SKM-1 treated with dmso at 0.1 percent for 144 hours (cell line): ENCODE measurements at regions not wholly inside any gene's neighbourhood (a gene's known extent, or its start where the extent isn't known, plus 50 kb on each side); places are given as distances from the start of the nearest gene placed in this dataset.

ENCODE experiments used
- DNase-seq: peaks from one replicate; lab custom pipeline; 2025; ENCODE audit not compliant: unreplicated experiment; lab: John Stamatoyannopoulos, UW

GRCh38 chr2:5370158-5370557, 322.0 kb upstream of the SOX11 start:
- no peak for DNase-seq

DNA sequence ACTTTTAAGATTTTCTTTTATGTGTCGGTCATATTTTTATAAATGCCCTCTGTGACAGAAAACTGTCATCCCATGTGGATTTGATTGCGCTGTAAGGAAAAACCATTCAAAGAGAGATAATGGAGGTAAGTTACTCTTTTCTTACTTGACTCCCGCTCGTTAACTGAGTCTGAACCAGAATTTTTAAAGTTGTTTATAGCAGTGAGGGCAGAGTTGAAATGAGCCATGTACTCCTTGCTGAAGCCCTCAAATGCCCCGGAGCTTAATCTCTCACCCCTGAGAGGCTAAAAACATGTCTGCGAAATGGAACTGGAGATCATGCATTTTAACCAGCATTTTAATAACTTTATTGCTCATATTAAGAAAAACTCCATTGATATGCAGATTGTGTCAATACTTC, 320.0 kb upstream of the SOX11 start:
- no peak for DNase-seq

DNA sequence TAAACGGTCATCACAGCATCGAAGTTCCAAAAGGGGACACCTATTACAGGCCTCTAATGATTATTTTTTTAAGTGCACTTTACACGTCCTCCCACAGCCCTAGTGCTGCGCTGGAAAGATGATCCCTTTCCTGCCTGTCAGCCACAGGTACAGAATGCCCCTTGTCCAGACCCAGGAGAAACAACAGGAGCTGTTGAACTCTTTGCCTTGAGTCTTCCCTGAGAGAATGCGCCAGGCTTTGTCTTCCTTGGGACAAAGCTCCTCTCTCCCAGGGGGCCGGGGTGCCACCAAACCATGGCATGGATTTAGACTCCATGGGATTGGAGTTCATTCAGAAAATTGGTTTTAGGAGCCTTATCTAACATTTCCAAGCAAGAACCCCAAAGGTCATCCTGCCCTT, 319.0 kb upstream of the SOX11 start:
- no peak for DNase-seq

DNA sequence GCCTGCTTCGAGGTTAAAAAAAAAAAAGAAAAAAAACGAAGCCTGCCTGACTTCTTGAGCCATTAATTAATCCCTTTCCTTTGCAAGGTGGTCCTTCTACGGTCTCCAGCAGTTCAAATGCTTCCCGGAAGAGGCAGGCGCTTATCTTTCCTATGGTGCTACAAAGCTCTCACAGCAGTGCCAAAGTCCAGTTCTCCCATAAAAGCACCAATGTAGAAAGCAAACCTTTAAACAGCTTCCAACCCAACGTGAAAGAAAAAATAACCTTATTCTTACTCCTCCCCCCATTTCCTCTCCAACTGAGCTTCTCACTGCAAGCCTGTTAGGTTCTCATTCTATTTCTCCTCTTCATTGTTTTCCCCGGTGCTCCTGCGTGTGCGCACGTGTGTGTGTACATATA, 317.4 kb upstream of the SOX11 start:
- DNase-seq: no peak

GRCh38 chr2:5377323-5377722, 314.9 kb upstream of the SOX11 start:
- DNase-seq: no peak

- no peak for DNase-seq
Observed at GRCh38 chr2:5379811-5380210, 312.4 kb upstream of the SOX11 start.

DNA sequence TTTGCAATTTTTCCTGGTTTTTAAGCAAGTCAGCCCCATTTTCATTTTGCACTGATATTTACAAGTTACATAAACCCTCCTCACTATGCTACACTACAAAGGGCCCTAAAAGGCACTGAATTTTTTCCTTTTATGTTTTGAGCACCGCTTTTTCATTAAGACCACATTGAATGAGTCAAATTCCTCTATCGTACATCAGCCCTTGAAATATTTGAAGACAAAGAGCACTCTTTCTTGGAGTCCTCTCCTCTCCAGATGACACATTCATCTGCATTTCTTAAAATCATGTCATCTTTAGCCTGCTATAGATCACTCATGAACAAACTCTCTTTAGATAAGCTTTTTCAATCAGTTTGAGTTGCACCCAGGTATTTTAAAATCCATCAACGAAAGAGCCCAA, 306.6 kb upstream of the SOX11 start:
- no peak for DNase-seq

GRCh38 chr2:5387406-5387805, 304.8 kb upstream of the SOX11 start:
- no peak for DNase-seq

GRCh38 chr2:5389740-5390139, 302.4 kb upstream of the SOX11 start:
- no peak for DNase-seq

GRCh38 chr2:5391362-5391761, 300.8 kb upstream of the SOX11 start:
- DNase-seq: no peak

GRCh38 chr2:5392658-5393057, 299.5 kb upstream of the SOX11 start:
- peak; percentile 40 for DNase-seq

GRCh38 chr2:5393474-5393873, 298.7 kb upstream of the SOX11 start:
- DNase-seq: no peak

DNA sequence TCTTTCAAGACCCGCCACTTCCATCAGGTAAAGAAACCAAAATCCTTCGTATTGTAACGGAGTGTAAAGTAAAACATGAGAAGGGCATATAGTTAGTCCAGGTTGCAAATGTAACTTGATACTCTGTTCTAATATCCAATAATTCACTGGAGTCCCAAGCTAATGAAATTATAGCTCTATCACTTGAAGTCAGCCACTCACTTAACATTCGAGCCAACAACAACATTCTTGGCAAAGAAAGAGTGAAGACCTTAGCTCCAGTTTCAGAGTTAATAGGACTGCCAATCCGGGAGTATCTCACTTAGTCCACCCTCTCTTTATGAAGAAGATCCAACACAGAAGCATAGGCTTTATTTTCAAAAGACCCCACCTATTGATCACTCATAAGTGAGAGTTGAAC, 298.0 kb upstream of the SOX11 start:
- DNase-seq: no peak

- no peak for DNase-seq
Observed at GRCh38 chr2:5401115-5401657, 291.0 kb upstream of the SOX11 start.

GRCh38 chr2:5403392-5403791, 288.8 kb upstream of the SOX11 start:
- DNase-seq: no peak

DNA sequence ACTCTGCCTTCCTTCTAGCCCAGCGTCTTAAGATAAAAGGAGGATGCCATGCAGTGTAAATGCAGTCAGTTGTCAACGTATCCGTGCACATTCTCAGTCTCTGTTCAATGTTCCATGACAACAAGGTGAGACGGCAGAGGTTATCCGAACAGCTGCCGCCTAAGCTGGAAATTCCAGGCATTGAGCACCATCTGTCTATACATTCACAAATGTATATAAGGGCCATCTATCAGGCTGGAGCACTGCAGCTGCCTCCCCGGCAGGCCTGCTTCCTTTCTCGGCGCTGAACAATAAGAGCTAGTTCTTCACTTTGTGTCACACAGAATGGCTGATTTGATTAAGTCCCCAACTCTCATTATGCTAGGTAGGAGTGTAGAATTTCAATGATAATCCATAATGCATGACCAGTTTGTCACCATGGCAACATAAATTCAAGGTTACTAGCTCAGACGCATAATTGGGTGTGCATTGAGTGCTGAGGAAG, 282.2 kb upstream of the SOX11 start:
- no peak for DNase-seq

- DNase-seq: no peak
Observed at GRCh38 chr2:5410991-5411700, 281.0 kb upstream of the SOX11 start.

GRCh38 chr2:5412001-5412400, 280.2 kb upstream of the SOX11 start:
- no peak for DNase-seq

GRCh38 chr2:5433855-5434254, 258.3 kb upstream of the SOX11 start:
- no peak for DNase-seq

- no peak for DNase-seq
Observed at GRCh38 chr2:5437375-5437774, 254.8 kb upstream of the SOX11 start.

DNA sequence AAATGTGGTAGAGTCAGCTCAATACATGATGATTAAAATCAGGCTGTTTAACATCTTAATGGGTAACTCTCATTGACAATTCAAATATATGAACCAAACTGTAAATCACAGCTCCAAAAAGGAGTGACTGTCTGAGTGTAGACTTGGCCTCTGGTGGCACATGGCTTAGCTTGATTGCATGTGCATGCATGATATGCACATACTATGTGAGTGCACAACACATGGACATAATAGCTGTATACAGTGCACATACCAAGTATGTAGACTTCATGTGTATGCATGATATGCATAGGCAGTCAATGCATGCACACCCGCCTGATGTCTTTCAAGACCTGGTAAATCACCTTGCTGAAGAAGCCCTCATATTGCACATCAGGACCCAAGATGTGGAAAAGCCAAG, 252.0 kb upstream of the SOX11 start:
- no peak for DNase-seq

DNA sequence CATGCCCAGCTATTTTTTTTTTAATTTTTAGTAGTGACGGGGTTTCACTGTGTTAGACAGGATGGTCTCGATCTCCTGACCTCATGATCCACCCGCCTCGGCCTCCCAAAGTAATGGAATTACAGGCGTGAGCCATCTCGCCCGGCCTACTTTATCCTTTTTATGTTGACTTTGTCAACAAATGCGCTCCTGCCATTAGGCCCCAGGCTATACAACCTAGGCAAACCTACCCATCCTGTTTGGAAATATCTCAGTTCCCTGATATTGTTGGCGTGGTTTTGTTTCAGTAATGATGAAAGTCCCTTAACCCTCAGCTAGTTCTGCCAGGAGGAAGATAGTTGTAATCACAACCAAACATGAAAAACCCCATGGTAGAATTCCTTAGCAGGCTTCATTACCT, 249.4 kb upstream of the SOX11 start:
- no peak for DNase-seq

DNA sequence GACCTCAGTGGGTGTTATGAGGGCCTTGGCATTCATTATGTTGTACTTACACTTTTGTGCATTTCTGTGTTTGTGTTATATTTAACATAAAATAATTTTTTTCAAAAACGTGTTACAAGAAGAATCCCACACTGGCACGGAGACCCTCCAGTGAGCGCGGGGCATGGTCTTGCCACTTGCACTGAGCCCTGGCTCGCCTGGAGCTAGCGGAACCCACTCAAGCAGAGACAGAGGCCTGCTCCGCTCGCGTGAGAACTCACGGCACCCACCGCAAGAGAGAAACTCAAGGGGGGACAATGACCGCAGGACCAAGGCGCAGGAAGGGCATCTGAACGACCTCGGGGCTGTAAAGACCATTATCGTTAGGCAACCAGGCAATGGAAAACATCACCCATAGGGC, 248.0 kb upstream of the SOX11 start:
- no peak for DNase-seq
